HEK293T (cell line): ENCODE measurements at regions not wholly inside any gene's neighbourhood (a gene's known extent, or its start where the extent isn't known, plus 50 kb on each side); places are given as distances from the start of the nearest gene placed in this dataset.
"Not testable (repeated sequence)": the region's sequence is repeated elsewhere in the genome, so short reads cannot be mapped to it uniquely, and the experiment has no call there.

Experiments used
- CTCF ChIA-PET: fragments of 350-600 bp; formaldehyde crosslinking; extraction: SDS; loops from one replicate; lab custom pipeline; 2021; ENCODE audit warnings: antibody characterized with exemption, inconsistent platforms; lab: Yijun Ruan, JAX
- POLR2A ChIA-PET: fragments of 350-600 bp; formaldehyde crosslinking; extraction: SDS; loops from one replicate; lab custom pipeline; 2020; ENCODE audit warnings: antibody characterized with exemption, inconsistent platforms; lab: Yijun Ruan, JAX
- DNase-seq: peaks from one replicate; pipeline ENCODE4 v3.0.0; 2012; ENCODE audit warnings: mixed read lengths; ENCODE audit errors: extremely low spot score
- ARNT ChIP-seq: fragments of 450-650 bp; IDR thresholded peaks from 2 replicates; pipeline ENCODE4 v1.6.1; 2017; ENCODE audit warnings: mild to moderate bottlenecking
- BHLHE40 ChIP-seq: fragments of 450-650 bp; IDR thresholded peaks from 2 replicates; pipeline ENCODE4 v1.6.1; 2016; ENCODE audit warnings: mild to moderate bottlenecking, moderate library complexity, borderline replicate concordance
- CTBP1 ChIP-seq: fragments of 450-650 bp; IDR thresholded peaks from 2 replicates; pipeline ENCODE4 v1.6.1; 2016; ENCODE audit warnings: borderline replicate concordance
- ELF4 ChIP-seq: fragments of 450-650 bp; IDR thresholded peaks from 2 replicates; pipeline ENCODE4 v1.6.1; 2017; ENCODE audit warnings: antibody characterized with exemption
- FOXA1 ChIP-seq: fragments of 450-650 bp; IDR thresholded peaks from 2 replicates; pipeline ENCODE4 v1.6.1; 2016; ENCODE audit warnings: mild to moderate bottlenecking
- FOXK2 ChIP-seq: fragments of 450-650 bp; IDR thresholded peaks from 2 replicates; pipeline ENCODE4 v1.6.1; 2016; ENCODE audit warnings: mild to moderate bottlenecking
- FOXM1 ChIP-seq: fragments of 450-650 bp; IDR thresholded peaks from 2 replicates; pipeline ENCODE4 v1.6.1; 2017; ENCODE audit warnings: mild to moderate bottlenecking, borderline replicate concordance
- HDGF ChIP-seq: fragments of 450-650 bp; IDR thresholded peaks from 2 replicates; pipeline ENCODE4 v1.6.1; 2017; ENCODE audit warnings: antibody characterized with exemption, borderline replicate concordance
- L3MBTL2 ChIP-seq: fragments of 450-650 bp; conservative IDR thresholded peaks from 2 replicates; pipeline ENCODE4 v1.6.1; 2016; ENCODE audit warnings: mild to moderate bottlenecking
- LEF1 ChIP-seq: fragments of 450-650 bp; IDR thresholded peaks from 2 replicates; pipeline ENCODE4 v1.6.1; 2017; ENCODE audit warnings: mild to moderate bottlenecking, borderline replicate concordance
- NFRKB ChIP-seq: fragments of 450-650 bp; IDR thresholded peaks from 2 replicates; pipeline ENCODE4 v1.6.1; 2016; ENCODE audit warnings: mild to moderate bottlenecking, moderate library complexity
- PKNOX1 ChIP-seq: fragments of 450-650 bp; IDR thresholded peaks from 2 replicates; pipeline ENCODE4 v1.6.1; 2016
- SP1 ChIP-seq: fragments of 450-650 bp; IDR thresholded peaks from 2 replicates; pipeline ENCODE4 v1.6.1; 2017
- SUZ12 ChIP-seq: fragments of 450-650 bp; IDR thresholded peaks from 2 replicates; pipeline ENCODE4 v1.6.1; 2016; ENCODE audit warnings: mild to moderate bottlenecking
- TARDBP ChIP-seq: fragments of 450-650 bp; IDR thresholded peaks from 2 replicates; pipeline ENCODE4 v1.6.1; 2016
- ZNF384 ChIP-seq: fragments of 450-650 bp; IDR thresholded peaks from 2 replicates; pipeline ENCODE4 v1.6.1; 2016

- TF ChIP-seq FOXA1 (no peak), L3MBTL2 (no peak), ARNT (no peak), TARDBP (no peak), ELF4 (no peak), FOXK2 (no peak), SP1 (no peak), ZNF384 (no peak)
- CTCF ChIA-PET, result no interaction called here
- no peak for DNase-seq
- POLR2A ChIA-PET, result no interaction called here
Observed at GRCh38 chr2:185522472-185522871, 216.1 kb upstream of the FSIP2 start.

- CTCF ChIA-PET, DNase-seq, POLR2A ChIA-PET: not testable (repeated sequence)
Observed at GRCh38 chr2:185524242-185524641, 214.4 kb upstream of the FSIP2 start.

GRCh38 chr2:185526161-185526560 lies 212.4 kb upstream of the FSIP2 start:
- POLR2A ChIA-PET, result no interaction called here
- CTCF ChIA-PET, result interaction anchor here (0.6 kb wide), 1 partner anchor 213 kb away, joined by 3 read pairs; no protein-coding TSS in a partner anchor
- TF ChIP-seq SUZ12 (no peak), HDGF (no peak), NFRKB (no peak), FOXA1 (no peak), LEF1 (no peak), FOXM1 (no peak), L3MBTL2 (no peak)
- no peak for DNase-seq

- ChIA-PET POLR2A (no interaction called here), CTCF (no interaction called here)
- no peak for TF ChIP-seq FOXK2
- TF ChIP-seq TARDBP, result no peak
- TF ChIP-seq SUZ12, result no peak
- no peak for TF ChIP-seq ELF4
- TF ChIP-seq PKNOX1, result no peak
- TF ChIP-seq ARNT, result no peak
- TF ChIP-seq ZNF384, result no peak
- no peak for TF ChIP-seq BHLHE40
- TF ChIP-seq SP1, result no peak
- TF ChIP-seq FOXA1, result no peak
- TF ChIP-seq LEF1, result no peak
- TF ChIP-seq NFRKB, result no peak
- no peak for TF ChIP-seq FOXM1
- no peak for TF ChIP-seq L3MBTL2
- no peak for TF ChIP-seq CTBP1
- no peak for TF ChIP-seq HDGF
- DNase-seq, result no peak
Observed at GRCh38 chr2:185531721-185532120, 206.9 kb upstream of the FSIP2 start.

- CTCF ChIA-PET, result no interaction called here
- POLR2A ChIA-PET, result no interaction called here
- TF ChIP-seq ARNT, result no peak
- DNase-seq, result no peak
Observed at GRCh38 chr2:185537689-185538088, 200.9 kb upstream of the FSIP2 start.

GRCh38 chr2:185567196-185567595 lies 171.4 kb upstream of the FSIP2 start:
- no peak for DNase-seq
- POLR2A ChIA-PET, result no interaction called here
- CTCF ChIA-PET, result no interaction called here
- TF ChIP-seq ARNT (no peak), HDGF (no peak), FOXM1 (no peak), LEF1 (no peak), TARDBP (no peak), SUZ12 (no peak), FOXA1 (no peak), ELF4 (no peak), BHLHE40 (no peak), L3MBTL2 (no peak), FOXK2 (no peak), SP1 (no peak), NFRKB (no peak), CTBP1 (no peak), ZNF384 (no peak), PKNOX1 (no peak)

GRCh38 chr2:185567940-185568339 lies 170.7 kb upstream of the FSIP2 start:
- no peak for TF ChIP-seq SUZ12
- POLR2A ChIA-PET, result no interaction called here
- no peak for DNase-seq
- CTCF ChIA-PET, result no interaction called here

GRCh38 chr2:185578322-185578721 lies 160.3 kb upstream of the FSIP2 start:
- ChIA-PET POLR2A (no interaction called here), CTCF (no interaction called here)
- no peak for TF ChIP-seq FOXM1
- no peak for TF ChIP-seq L3MBTL2
- TF ChIP-seq ELF4, result no peak
- TF ChIP-seq BHLHE40, result no peak
- TF ChIP-seq ZNF384, result no peak
- TF ChIP-seq FOXA1, result no peak
- no peak for TF ChIP-seq FOXK2
- no peak for TF ChIP-seq SUZ12
- no peak for TF ChIP-seq NFRKB
- TF ChIP-seq ARNT, result no peak
- TF ChIP-seq SP1, result no peak
- TF ChIP-seq LEF1, result no peak
- TF ChIP-seq TARDBP, result no peak
- no peak for TF ChIP-seq PKNOX1
- TF ChIP-seq CTBP1, result no peak
- TF ChIP-seq HDGF, result no peak
- DNase-seq, result no peak
